GM18870 (cell line): ENCODE measurements at regions not wholly inside any gene's neighbourhood (a gene's known extent, or its start where the extent isn't known, plus 50 kb on each side); places are given as distances from the start of the nearest gene placed in this dataset.
"Not testable (repeated sequence)": the region's sequence is repeated elsewhere in the genome, so short reads cannot be mapped to it uniquely, and the experiment has no call there.

Experiments
- ATAC-seq: cut with Tn5 transposase; IDR thresholded peaks from one replicate; pipeline ENCODE4 v1.9.1; 2021; ENCODE audit warnings: moderate library complexity; ENCODE audit not compliant: unreplicated experiment

- ATAC-seq, result no peak
Measured at GRCh38 chr4:79266136-79266535, 59.7 kb downstream of the NAA11 start.

GRCh38 chr4:79259242-79259641 is 66.6 kb downstream of the NAA11 start:
- no peak for ATAC-seq

GRCh38 chr4:79258614-79259176 is 67.2 kb downstream of the NAA11 start:
- no peak for ATAC-seq

- ATAC-seq, result no peak
Measured at GRCh38 chr4:79257953-79258613, 67.8 kb downstream of the NAA11 start.

- no peak for ATAC-seq
Measured at GRCh38 chr4:79255793-79256192, 70.1 kb downstream of the NAA11 start.

GRCh38 chr4:79253924-79254323 is 71.9 kb downstream of the NAA11 start:
- no peak for ATAC-seq

GRCh38 chr4:79253168-79253567 is 72.7 kb downstream of the NAA11 start:
- no peak for ATAC-seq

- peak; percentile 36 for ATAC-seq
Measured at GRCh38 chr4:79250887-79251286, 75.0 kb downstream of the NAA11 start.

GRCh38 chr4:79249881-79250503 is 75.9 kb downstream of the NAA11 start:
- peak; percentile 75 for ATAC-seq

GRCh38 chr4:79248610-79249009 is 77.3 kb downstream of the NAA11 start:
- no peak for ATAC-seq

GRCh38 chr4:79247695-79248394 is 78.0 kb downstream of the NAA11 start:
- no peak for ATAC-seq

GRCh38 chr4:79245200-79245940 is 80.5 kb downstream of the NAA11 start:
- ATAC-seq, result not testable (repeated sequence)

GRCh38 chr4:79241846-79242245 is 84.0 kb downstream of the NAA11 start:
- ATAC-seq, result no peak

GRCh38 chr4:79237851-79238250 is 88.0 kb downstream of the NAA11 start:
- ATAC-seq, result no peak

- ATAC-seq, result no peak
Measured at GRCh38 chr4:79236785-79237184, 89.1 kb downstream of the NAA11 start.

- ATAC-seq, result no peak
Measured at GRCh38 chr4:79235095-79235494, 90.8 kb downstream of the NAA11 start.

- peak; percentile 56 for ATAC-seq
Measured at GRCh38 chr4:79233820-79234219, 92.0 kb downstream of the NAA11 start.

GRCh38 chr4:79232540-79232939 is 93.3 kb downstream of the NAA11 start:
- ATAC-seq, result no peak

- ATAC-seq, result no peak
Measured at GRCh38 chr4:79227860-79228259, 98.0 kb downstream of the NAA11 start.

GRCh38 chr4:79225360-79225759 is 100.5 kb downstream of the NAA11 start:
- ATAC-seq, result no peak

GRCh38 chr4:79224777-79225104 is 101.1 kb downstream of the NAA11 start:
- no peak for ATAC-seq
